HCT116 (cell line): ENCODE measurements at regions not wholly inside any gene's neighbourhood (a gene's known extent, or its start where the extent isn't known, plus 50 kb on each side); places are given as distances from the start of the nearest gene placed in this dataset.
"Not testable (repeated sequence)": the region's sequence is repeated elsewhere in the genome, so short reads cannot be mapped to it uniquely, and the experiment has no call there.

ENCODE experiments used
- ATAC-seq: fragments of 200-7000 bp; cut with Tn5 transposase; 2 replicates; pipeline ENCODE4 v1.9.1; 2020; ENCODE audit warnings: mild to moderate bottlenecking, moderate library complexity
- BruUV-seq: library from RNA; stranded (reverse); fragments of 400-500 nt; replicated peaks from 2 replicates; lab custom pipeline; 2021; lab: Mats Ljungman, UMichigan
- CTCF ChIA-PET: fragments of 300-600 bp; sonication (Branson Sonifier 250); formaldehyde crosslinking; loops from one replicate; lab custom pipeline; 2021; ENCODE audit warnings: antibody characterized with exemption; lab: Charles Lee
- POLR2A ChIA-PET: fragments of 300-600, 350-600 bp; sonication (Branson Sonifier 250); formaldehyde crosslinking; loops from one replicate; lab custom pipeline; 2021; ENCODE audit warnings: antibody characterized with exemption; lab: Charles Lee
- RAD21 ChIA-PET, 2 experiments: fragments of 300-600 bp; sonication (Branson Sonifier 250); formaldehyde crosslinking; loops; one replicate each; lab custom pipeline; 2023; ENCODE audit warnings: low total read pairs in 2 of 2; ENCODE audit not compliant: uncharacterized antibody in 2 of 2, unreplicated experiment in 2 of 2, low non-redundant PET in 1 of 2; lab: Charles Lee
- DNase-seq: peaks from one replicate; pipeline ENCODE4 v3.0.0-alpha.2; 2010; ENCODE audit warnings: low read depth, low spot score
- H2AFZ ChIP-seq: fragments of 200-600 bp; shearing (Covaris generic), sonication (generic); 2 replicates; pipeline ENCODE4 v1.6.1; 2017; ENCODE audit warnings: low read depth, mixed run types, mixed read lengths, antibody characterized with exemption, low read length; ENCODE audit not compliant: poor library complexity, severe bottlenecking
- H3K27ac ChIP-seq: 2 replicates; pipeline ENCODE4 v1.5.1; 2012; ENCODE audit warnings: low read depth, low read length
- H3K27me3 ChIP-seq: fragments of 200-600 bp; sonication (generic); 2 replicates; pipeline ENCODE4 v1.6.1; 2016; ENCODE audit warnings: mixed run types, low read length, mixed read lengths; ENCODE audit not compliant: insufficient read depth
- H3K36me3 ChIP-seq, 2 experiments: fragments of 200-500 bp in 1 of 2; fragments of 200-600 bp in 1 of 2; sonication (Bioruptor generic) in 1 of 2; sonication (generic) in 1 of 2; 2 replicates each; pipeline versions ENCODE4 v1.5.1 to v1.6.1; 2014 to 2016; ENCODE audit warnings: low read length in 2 of 2, inconsistent platforms in 1 of 2, mixed read lengths in 1 of 2, mixed run types in 1 of 2; ENCODE audit not compliant: insufficient read depth in 2 of 2, control insufficient read depth in 1 of 2
- H3K4me1 ChIP-seq, 2 experiments: fragments of 200-600 bp in 1 of 2; sonication (generic) in 1 of 2; 2 replicates each; pipeline versions ENCODE4 v1.5.1 to v1.6.1; 2012 to 2017; ENCODE audit warnings: low read length in 2 of 2, inconsistent platforms in 1 of 2, mild to moderate bottlenecking in 1 of 2, mixed read lengths in 1 of 2, mixed run types in 1 of 2, moderate library complexity in 1 of 2; ENCODE audit not compliant: insufficient read depth in 2 of 2, control insufficient read depth in 1 of 2
- H3K4me2 ChIP-seq: fragments of 200-600 bp; sonication (generic); 2 replicates; pipeline ENCODE4 v1.6.1; 2017; ENCODE audit warnings: mixed run types, low read length, mixed read lengths
- H3K4me3 ChIP-seq, 2 experiments: fragments of 200-600 bp in 1 of 2; sonication (generic) in 1 of 2; replicated peaks in 1 of 2; 2 replicates each; pipeline ENCODE4 v1.5.1; 2011 to 2016; ENCODE audit warnings: low read length in 2 of 2, control low read depth in 1 of 2, low read depth in 1 of 2, mild to moderate bottlenecking in 1 of 2, mixed read lengths in 1 of 2, mixed run types in 1 of 2
- H3K79me2 ChIP-seq: fragments of 200-600 bp; sonication (generic); 2 replicates; pipeline ENCODE4 v1.6.1; 2017; ENCODE audit warnings: mild to moderate bottlenecking, mixed run types, low read length, moderate library complexity, mixed read lengths; ENCODE audit not compliant: insufficient read depth
- H3K9ac ChIP-seq: fragments of 200-600 bp; sonication (generic); 2 replicates; pipeline ENCODE4 v1.6.1; 2016; ENCODE audit warnings: low read length, mixed read lengths
- H3K9me2 ChIP-seq: fragments of 200-600 bp; sonication (generic), shearing (Covaris generic); 2 replicates; pipeline ENCODE4 v1.6.1; 2017; ENCODE audit warnings: mixed run types, mild to moderate bottlenecking, moderate library complexity; ENCODE audit not compliant: insufficient read depth
- H3K9me3 ChIP-seq, 2 experiments: fragments of 200-500 bp in 1 of 2; fragments of 200-600 bp in 1 of 2; sonication (Bioruptor generic) in 1 of 2; sonication (generic) in 1 of 2; 2 replicates each; pipeline ENCODE4 v1.6.1; 2014 to 2017; ENCODE audit warnings: low read length in 2 of 2, mixed read lengths in 2 of 2, inconsistent platforms in 1 of 2, low read depth in 1 of 2, mild to moderate bottlenecking in 1 of 2, mixed run types in 1 of 2, moderate library complexity in 1 of 2; ENCODE audit not compliant: control insufficient read depth in 1 of 2, insufficient read depth in 1 of 2
- H4K20me1 ChIP-seq: fragments of 200-600 bp; sonication (generic), shearing (Covaris generic); 2 replicates; pipeline ENCODE4 v1.6.1; 2017; ENCODE audit warnings: mixed run types, mild to moderate bottlenecking, moderate library complexity; ENCODE audit not compliant: insufficient read depth
- CTCF ChIP-seq, 3 experiments: fragments of 200-600 bp in 1 of 3; sonication (generic) in 1 of 3; IDR thresholded peaks in 2 of 3; conservative IDR thresholded peaks in 1 of 3; 2 replicates each; pipeline ENCODE4 v1.5.1; 2012 to 2017; ENCODE audit warnings: low read depth in 2 of 3, low read length in 2 of 3, antibody characterized with exemption in 1 of 3, borderline replicate concordance in 1 of 3, control low read depth in 1 of 3, mild to moderate bottlenecking in 1 of 3, mixed read lengths in 1 of 3, mixed run types in 1 of 3, moderate library complexity in 1 of 3; ENCODE audit not compliant: insufficient read depth in 1 of 3
- MAX ChIP-seq: IDR thresholded peaks from 2 replicates; pipeline ENCODE4 v1.6.1; 2012
- POLR2A ChIP-seq: IDR thresholded peaks from 2 replicates; pipeline ENCODE4 v1.7.0; 2011; ENCODE audit warnings: borderline replicate concordance; ENCODE audit not compliant: insufficient read depth, insufficient read length; ENCODE audit errors: extremely low read depth
- RAD21 ChIP-seq: IDR thresholded peaks from 2 replicates; pipeline ENCODE4 v1.6.1; 2012; ENCODE audit warnings: low read depth, mild to moderate bottlenecking
- SIN3A ChIP-seq: IDR thresholded peaks from 2 replicates; pipeline ENCODE4 v1.6.1; 2012; ENCODE audit warnings: low read depth
- SP1 ChIP-seq: IDR thresholded peaks from 2 replicates; pipeline ENCODE4 v1.6.1; 2012; ENCODE audit warnings: low read depth
- YY1 ChIP-seq: IDR thresholded peaks from 2 replicates; pipeline ENCODE4 v1.6.1; 2011; ENCODE audit warnings: low read length, low read depth, moderate library complexity, mild to moderate bottlenecking; ENCODE audit not compliant: insufficient replicate concordance; ENCODE audit errors: extremely low read depth
- ZBTB33 ChIP-seq: IDR thresholded peaks from 2 replicates; pipeline ENCODE4 v1.6.1; 2011; ENCODE audit warnings: mild to moderate bottlenecking, low read length, moderate library complexity; ENCODE audit not compliant: insufficient replicate concordance; ENCODE audit errors: extremely low read depth
- ZNF274 ChIP-seq: fragments of 200-500 bp; sonication (Bioruptor generic); IDR thresholded peaks from 2 replicates; pipeline ENCODE4 v1.6.1; 2014; ENCODE audit warnings: mild to moderate bottlenecking, low read depth, low read length, inconsistent platforms
- intact Hi-C: fragments of 100-400 bp; cut with micrococcal nuclease; formaldehyde crosslinking; loops from 2 replicates; pipeline ENCODE4 v1.10.0; 2022

- DNase-seq (no peak), ATAC-seq (no peak)
- no peak for TF ChIP-seq POLR2A
- Histone ChIP-seq H2AFZ (no peak overlapping the region), H3K9me3 (no peaks in the 10 kb centered on the region), H3K4me1 (no peaks in the 10 kb centered on the region), H3K36me3 (no peaks in the 10 kb centered on the region), H3K27ac (no peak overlapping the region), H3K4me2 (no peak overlapping the region), H3K9me2 (no peaks in the 10 kb centered on the region), H3K9ac (no peak overlapping the region), H3K79me2 (no peaks in the 10 kb centered on the region), H3K4me3 (no peak overlapping the region), H4K20me1 (no peaks in the 10 kb centered on the region), H3K27me3 (peaks cover 11% of the 10 kb centered on the region; the same call in 1 of the 2 replicates)
- no TSS peak for BruUV-seq
- intact Hi-C loops = no loop called here
- ChIA-PET CTCF (no interaction called here), POLR2A (no interaction called here), RAD21 (no interaction called here)
These were observed 497.9 kb upstream of the SPRED2 start for GRCh38 chr2:65930259-65930658.

GRCh38 chr2:65929664-65930063 lies 497.3 kb upstream of the SPRED2 start:
- H2AFZ ChIP-seq, intact Hi-C loops, BruUV-seq, H3K27ac ChIP-seq, H3K27me3 ChIP-seq, ATAC-seq, H3K9me2 ChIP-seq, DNase-seq, H3K4me3 ChIP-seq, H3K36me3 ChIP-seq, H3K9ac ChIP-seq, H3K4me1 ChIP-seq, POLR2A ChIA-PET, CTCF ChIA-PET, H3K9me3 ChIP-seq, RAD21 ChIA-PET, H4K20me1 ChIP-seq, H3K4me2 ChIP-seq, H3K79me2 ChIP-seq: not testable (repeated sequence)

GRCh38 chr2:65922794-65923193 lies 490.4 kb upstream of the SPRED2 start:
- no peaks in the 10 kb centered on the region for H3K9me2 ChIP-seq
- no peak overlapping the region for H2AFZ ChIP-seq
- intact Hi-C loops = no loop called here
- no peak overlapping the region for H3K4me3 ChIP-seq
- no peak overlapping the region for H3K4me2 ChIP-seq
- peaks cover 16% of the 10 kb centered on the region; the same call in 1 of the 2 replicates for H3K27me3 ChIP-seq
- H3K27ac ChIP-seq = no peak overlapping the region
- H3K4me1 ChIP-seq = no peaks in the 10 kb centered on the region
- no peaks in the 10 kb centered on the region for H3K9me3 ChIP-seq
- no peaks in the 10 kb centered on the region for H3K36me3 ChIP-seq
- no TSS peak for BruUV-seq
- no peaks in the 10 kb centered on the region for H3K79me2 ChIP-seq
- no peak overlapping the region for H3K9ac ChIP-seq
- RAD21 ChIA-PET = no interaction called here
- DNase-seq (no peak), ATAC-seq (no peak)
- CTCF ChIA-PET = no interaction called here
- POLR2A ChIA-PET = no interaction called here
- H4K20me1 ChIP-seq = no peaks in the 10 kb centered on the region
- TF ChIP-seq ZNF274 = no peak
- no peak for TF ChIP-seq ZBTB33
- TF ChIP-seq SP1 = no peak
- no peak for TF ChIP-seq RAD21
- TF ChIP-seq MAX = no peak
- no peak for TF ChIP-seq SIN3A
- TF ChIP-seq YY1 = no peak
- TF ChIP-seq CTCF (IDR thresholded peaks at IDR 0.05 in 2 of 3, conservative IDR thresholded peaks at IDR 0.05 in 1 of 3; ENCODE audit: borderline replicate concordance in 1 of 3, insufficient read depth in 1 of 3, low read depth in 2 of 3, low read length in 2 of 3) = no peak
